GM18951 (cell line): ENCODE measurements at regions not wholly inside any gene's neighbourhood (a gene's known extent, or its start where the extent isn't known, plus 50 kb on each side); places are given as distances from the start of the nearest gene placed in this dataset.

Experiments
- POLR2A ChIP-seq: IDR thresholded peaks from 4 replicates; pipeline ENCODE4 v1.6.1; 2011; ENCODE audit warnings: mild to moderate bottlenecking; ENCODE audit not compliant: insufficient read length, insufficient read depth; ENCODE audit errors: extremely low read depth
- in situ Hi-C: fragments of 300-500 bp; cut with MboI; formaldehyde crosslinking; loops from one replicate; pipeline ENCODE4 v1.12.0; 2022; ENCODE audit warnings: low sequenced_read_pairs, mixed read lengths, inconsistent platforms; ENCODE audit not compliant: unreplicated experiment

DNA sequence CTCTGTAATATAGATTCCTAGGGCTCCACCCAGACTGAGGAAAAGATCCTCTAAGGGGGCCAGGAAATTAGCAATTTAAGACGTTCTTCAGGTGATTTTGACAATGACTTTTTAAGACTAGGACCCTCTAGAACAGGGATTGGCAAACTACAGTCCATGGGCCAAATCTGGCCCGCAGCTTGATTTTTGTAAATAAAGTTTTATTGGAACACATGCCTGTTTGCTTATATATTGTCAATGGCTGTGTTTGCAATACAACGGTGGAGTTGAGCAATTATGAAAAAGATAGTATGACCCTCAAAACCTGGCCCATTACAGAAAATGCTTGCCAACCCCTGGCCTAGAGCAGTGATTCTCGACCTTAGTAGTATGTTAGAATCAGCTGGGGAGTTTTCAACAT lies 181.9 kb downstream of the SOX9 start:
- no peak for TF ChIP-seq POLR2A
- in situ Hi-C loops, result no loop called here

DNA sequence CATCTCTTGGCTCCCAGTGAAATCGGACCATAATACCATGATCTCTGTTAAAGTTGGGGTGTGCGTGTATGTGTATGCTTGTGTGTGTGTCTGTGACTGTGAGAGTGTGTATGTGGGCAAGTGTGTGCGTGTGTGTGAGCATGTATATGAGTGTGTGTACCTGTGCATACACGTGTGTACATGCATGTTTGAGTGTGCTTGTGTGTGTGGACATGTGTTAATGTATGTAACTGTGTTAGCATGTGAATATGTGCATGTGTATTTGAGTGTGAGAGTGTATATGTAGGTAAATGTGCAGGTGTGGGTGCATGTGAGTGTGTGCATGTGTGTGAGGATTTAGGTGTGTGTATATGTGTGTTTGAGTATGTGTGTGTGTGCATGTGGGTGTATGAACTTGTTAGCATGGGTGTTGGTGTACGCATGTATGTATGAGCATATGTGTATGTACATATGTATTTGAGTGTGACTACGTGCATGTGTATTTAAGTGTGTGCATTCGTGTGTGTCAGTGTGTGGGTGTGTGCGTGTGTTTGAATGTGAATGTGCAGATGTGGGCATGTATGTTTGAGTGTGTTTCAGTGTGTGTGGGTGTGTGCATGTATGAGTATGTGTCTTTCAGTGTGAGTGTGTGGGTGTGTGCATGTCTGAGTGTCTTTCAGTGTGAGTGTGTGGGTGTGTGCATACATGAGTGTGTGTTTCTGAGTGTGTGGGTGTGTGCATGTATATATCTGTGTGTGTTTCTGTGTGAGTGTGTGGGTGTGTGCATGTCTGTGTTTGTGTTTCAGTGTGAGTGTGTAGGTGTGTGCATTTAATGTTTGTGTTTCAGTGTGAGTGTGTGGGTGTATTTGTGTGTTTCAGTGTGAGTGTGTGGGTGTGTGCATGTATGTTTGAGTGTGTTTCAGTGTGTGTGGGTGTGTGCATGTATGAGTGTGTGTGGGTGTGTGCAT lies 183.2 kb downstream of the SOX9 start:
- in situ Hi-C loops, result no loop called here
- no peak for TF ChIP-seq POLR2A

DNA sequence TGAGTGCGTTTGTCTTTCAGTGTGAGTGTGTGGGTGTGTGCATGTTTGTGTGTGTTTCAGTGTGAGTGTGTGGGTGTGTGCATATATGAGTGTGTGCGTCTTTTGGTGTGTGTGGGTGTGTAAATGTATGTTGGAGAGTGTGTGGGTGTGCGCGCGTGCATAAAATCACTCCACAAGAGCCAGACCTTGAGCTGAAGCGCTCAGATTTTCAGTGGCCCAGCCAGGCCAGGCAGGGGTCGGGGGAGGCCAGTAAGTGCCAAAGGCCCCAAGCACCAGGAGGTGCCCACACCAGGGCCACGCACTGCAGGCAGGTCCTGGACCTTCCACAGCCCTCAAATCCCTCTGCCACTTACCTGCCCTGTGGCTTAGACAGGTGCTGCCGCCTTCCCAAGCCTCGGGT lies 184.0 kb downstream of the SOX9 start:
- TF ChIP-seq POLR2A, result no peak
- in situ Hi-C loops, result no loop called here

DNA sequence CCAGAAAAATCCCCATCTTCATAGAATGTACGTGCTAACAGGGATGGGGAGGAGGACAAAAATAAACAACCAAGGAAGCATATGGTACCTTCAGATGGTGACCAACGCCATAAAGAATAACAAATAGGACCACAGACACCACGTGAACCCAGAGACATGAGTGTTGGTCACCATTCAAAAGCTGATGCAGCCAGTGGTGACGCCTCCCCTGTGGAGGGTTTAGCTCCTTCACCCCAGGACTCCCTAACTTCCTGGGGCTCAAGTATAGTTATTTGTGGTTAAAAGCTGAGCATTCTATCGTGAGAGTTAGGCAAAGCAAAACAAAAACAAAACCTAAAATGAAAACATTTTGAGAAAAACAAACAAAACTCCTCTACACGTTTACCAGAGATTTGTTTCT lies 184.7 kb downstream of the SOX9 start:
- no peak for TF ChIP-seq POLR2A
- in situ Hi-C loops, result no loop called here

DNA sequence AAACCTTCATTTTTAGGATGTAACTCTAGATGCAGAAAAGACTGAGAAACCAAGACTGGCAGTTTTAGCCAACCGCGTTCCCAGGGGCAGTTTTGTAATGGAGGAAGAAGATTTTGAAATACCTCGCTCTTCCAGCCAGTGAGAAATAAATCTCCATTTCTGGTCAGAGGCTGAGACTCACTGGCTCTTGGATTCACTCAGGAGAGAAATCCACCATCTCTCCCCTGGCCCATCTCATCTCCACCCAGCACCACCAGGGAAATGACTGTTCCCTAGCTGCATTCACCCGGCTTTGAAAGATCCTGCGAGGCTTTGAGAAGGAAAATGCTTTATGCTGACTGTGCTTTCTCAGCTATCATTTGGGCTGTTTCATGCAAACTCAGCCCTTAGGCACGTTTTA lies 185.2 kb downstream of the SOX9 start:
- TF ChIP-seq POLR2A, result no peak
- in situ Hi-C loops, result no loop called here

DNA sequence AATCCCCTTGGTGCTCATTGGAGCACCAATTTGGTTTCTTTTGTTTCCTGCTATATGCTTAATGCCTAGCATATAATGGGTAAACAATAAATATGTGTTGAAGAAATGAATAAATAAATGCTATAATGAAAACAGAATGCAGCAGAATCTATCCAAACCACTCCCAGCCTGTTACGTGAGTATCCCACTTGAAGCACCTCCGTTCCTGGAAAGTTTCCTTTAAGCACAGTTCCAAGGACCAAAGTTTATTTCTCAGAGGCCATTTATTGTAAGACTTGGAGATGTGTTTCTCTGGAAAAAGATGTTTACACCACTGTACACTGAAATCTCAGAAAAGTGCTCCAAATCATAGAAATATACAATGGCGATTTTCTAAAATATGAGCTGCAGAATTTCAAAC lies 187.0 kb downstream of the SOX9 start:
- in situ Hi-C loops, result no loop called here
- no peak for TF ChIP-seq POLR2A

DNA sequence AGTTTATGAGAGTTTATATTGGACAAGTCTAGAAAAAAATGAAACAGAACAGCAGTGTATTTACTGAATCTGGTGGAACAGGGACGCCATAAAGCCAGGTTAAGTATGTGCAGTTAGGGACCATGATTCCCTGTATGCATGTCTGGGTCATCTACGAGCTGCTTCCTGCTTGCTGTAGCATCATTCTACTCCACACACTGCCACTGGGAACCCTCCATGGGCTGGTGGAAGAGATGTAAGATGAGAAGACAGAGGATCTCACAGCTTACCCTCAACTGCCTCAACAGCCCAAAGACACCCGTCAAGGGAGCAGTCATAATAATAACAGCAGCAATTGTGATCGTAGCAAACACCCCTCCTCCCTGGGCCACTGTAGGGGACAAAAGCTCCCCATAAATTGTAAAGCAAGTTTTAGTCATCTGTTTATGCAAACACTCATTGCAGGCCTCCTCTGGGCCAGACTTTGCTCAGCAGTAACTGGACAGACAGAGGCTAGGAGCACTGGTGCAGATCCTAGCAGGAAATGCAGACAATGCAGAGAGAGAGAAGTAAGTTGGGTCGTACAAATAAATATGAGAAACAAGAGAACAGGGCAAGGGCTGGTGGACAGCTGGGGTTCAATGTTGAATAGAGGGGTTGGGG lies 188.0 kb downstream of the SOX9 start:
- TF ChIP-seq POLR2A, result no peak
- in situ Hi-C loops, result no loop called here

DNA sequence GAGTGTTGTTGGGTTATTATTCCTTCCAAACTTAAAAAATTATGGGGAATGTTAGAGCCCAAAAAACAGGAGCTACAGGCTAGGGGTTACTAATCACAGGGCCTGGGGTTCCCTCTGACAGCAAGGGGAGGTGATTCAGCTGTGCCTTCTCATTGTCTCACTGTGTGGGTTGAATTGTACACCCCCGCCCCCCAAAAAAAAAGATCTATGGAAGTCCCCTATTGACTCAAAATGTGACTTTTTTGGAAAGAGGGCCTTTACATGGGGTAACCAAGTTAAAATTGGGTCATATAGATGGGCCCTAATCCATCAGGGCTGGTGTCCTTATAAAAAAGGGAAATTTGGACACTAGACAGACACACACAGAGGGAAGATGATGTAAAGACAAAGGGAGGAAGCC lies 190.2 kb downstream of the SOX9 start:
- in situ Hi-C loops, result no loop called here
- no peak for TF ChIP-seq POLR2A

DNA sequence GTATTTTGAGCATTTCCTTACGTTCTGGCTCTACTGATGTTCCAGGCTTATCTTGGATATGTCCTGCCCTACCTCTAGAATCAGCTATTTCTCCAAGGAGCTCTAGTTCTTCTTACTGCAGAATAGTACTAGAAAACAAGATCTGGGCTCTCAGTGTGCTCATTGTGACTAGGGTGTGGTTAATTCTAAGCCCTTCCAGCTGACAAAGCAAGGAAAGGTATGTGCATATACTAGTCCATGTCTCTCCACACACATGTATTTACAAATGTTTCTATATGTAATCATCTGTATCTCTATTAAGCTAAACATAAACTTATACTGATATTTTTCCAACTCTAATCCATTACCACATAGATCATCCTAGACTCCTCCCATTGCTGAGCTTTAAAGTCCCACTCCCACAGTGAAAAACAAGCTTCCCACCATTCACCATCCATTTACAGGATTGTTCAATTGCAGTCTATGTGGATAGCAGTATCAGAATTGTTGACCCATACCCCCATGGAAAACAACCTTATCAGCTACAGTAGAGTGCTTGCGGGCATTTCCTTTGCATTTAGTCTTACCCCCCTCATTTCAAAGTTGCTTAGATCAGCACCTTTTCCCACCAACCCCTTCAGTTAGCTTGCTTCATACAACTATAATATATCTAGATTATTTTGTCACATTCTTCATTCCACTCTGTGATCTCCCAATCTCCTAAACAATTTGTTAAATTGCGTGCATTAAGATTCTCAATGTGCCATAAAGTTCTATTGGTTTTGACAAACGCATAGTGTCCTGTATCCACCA lies 194.5 kb downstream of the SOX9 start:
- in situ Hi-C loops, result no loop called here
- no peak for TF ChIP-seq POLR2A

DNA sequence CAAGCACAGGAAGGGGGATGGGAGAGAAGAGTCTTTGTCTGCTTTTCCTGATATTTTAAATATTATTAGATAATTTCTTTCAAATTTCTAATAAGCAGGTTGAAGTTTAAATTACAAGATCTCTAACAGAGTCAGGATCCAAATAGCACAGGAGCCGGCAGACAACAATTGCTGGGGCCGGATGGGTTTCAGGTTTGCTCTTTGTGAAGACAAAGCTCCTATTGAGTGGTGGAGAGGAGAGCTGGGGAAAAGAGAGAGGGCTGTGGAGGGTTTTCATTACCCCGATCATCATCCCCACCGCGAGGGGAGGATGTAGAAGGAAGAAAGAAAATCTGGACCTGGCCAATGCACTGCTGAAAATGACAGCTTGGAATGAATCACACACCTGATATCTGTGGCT lies 197.3 kb downstream of the SOX9 start:
- no peak for TF ChIP-seq POLR2A
- in situ Hi-C loops, result no loop called here

DNA sequence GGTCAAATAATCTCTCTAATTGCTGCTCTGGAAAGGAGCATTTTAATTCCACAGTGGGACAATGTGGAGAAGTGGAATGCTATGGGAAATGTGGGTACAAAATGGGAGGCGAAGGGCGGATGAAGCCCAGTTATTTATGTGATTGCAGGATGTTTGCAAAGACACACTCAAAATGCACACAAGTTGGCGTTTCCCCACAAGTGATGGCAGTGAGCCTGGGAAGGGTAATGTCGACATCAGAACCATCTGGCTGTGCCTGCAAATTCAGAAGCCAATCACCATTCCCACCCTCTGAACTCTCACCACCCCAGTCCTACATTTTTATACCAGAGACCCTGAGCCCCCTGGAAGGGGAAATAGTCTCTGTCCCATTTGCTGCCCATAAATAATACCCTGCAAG lies 201.1 kb downstream of the SOX9 start:
- no peak for TF ChIP-seq POLR2A
- in situ Hi-C loops, result no loop called here

DNA sequence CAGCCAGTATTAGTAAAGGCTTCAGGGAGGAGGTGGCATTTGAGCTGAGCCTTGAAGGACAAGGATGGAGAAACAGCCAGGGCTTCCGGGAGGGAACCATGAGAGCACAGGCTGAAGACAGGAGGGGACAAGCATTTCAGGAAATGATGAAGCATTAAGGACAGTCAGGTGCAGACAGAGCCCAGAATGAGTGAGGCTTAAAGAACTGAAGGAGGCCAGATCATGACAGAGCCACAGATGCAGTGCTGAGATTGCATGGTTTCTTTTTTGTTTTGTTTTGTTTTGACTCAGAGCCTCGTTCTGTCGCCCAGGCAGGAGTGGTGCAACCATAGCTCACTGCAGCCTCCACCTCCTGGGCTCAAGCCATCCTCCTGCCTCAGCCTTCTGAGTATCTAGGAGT lies 211.5 kb downstream of the SOX9 start:
- no peak for TF ChIP-seq POLR2A

DNA sequence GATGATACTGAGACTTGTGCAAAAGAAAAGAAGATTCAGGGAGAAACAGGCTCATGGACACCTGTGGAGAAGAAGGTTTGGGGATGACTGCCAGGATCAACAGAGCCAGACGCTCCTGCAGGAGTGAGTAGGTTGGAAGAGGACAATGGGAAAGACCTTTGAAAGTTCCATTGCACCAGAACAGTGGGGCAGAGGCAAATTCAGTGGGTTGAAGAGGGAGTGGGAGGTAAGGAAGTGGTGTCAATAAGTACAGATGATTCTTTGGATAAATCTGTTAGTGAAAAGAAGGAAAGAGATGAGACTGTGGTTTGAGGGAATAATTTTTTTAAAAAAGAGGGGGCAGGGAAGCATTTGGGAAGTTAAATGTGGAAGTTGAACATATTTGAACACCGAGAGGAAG lies 212.8 kb downstream of the SOX9 start:
- no peak for TF ChIP-seq POLR2A
- in situ Hi-C loops, result no loop called here

More for the DNA sequence above, 211.5 kb downstream of the SOX9 start:
- in situ Hi-C loops, result no loop called here
